GM21825 (cell line): ENCODE measurements at regions not wholly inside any gene's neighbourhood (a gene's known extent, or its start where the extent isn't known, plus 50 kb on each side); places are given as distances from the start of the nearest gene placed in this dataset.
"Not testable (repeated sequence)": the region's sequence is repeated elsewhere in the genome, so short reads cannot be mapped to it uniquely, and the experiment has no call there.

Experiments
- ATAC-seq: cut with Tn5 transposase; IDR thresholded peaks from one replicate; pipeline ENCODE4 v1.9.1; 2021; ENCODE audit warnings: mild to moderate bottlenecking, moderate library complexity; ENCODE audit not compliant: unreplicated experiment

GRCh38 chr7:150045596-150045995 lies 171.8 kb downstream of the ATP6V0E2 start:
- not testable (repeated sequence) for ATAC-seq

- ATAC-seq, result not testable (repeated sequence)
Observed at GRCh38 chr7:150046290-150047194, 172.8 kb downstream of the ATP6V0E2 start.

- ATAC-seq, result not testable (repeated sequence)
Observed at GRCh38 chr7:150047329-150047728, 173.6 kb downstream of the ATP6V0E2 start.

GRCh38 chr7:150047772-150048171 lies 174.0 kb downstream of the ATP6V0E2 start:
- not testable (repeated sequence) for ATAC-seq

- ATAC-seq, result not testable (repeated sequence)
Observed at GRCh38 chr7:150048244-150049011, 174.7 kb downstream of the ATP6V0E2 start.

- not testable (repeated sequence) for ATAC-seq
Observed at GRCh38 chr7:150049012-150049655, 175.4 kb downstream of the ATP6V0E2 start.

GRCh38 chr7:150053396-150053795 lies 179.6 kb downstream of the ATP6V0E2 start:
- not testable (repeated sequence) for ATAC-seq

- ATAC-seq, result not testable (repeated sequence)
Observed at GRCh38 chr7:150054242-150054641, 180.5 kb downstream of the ATP6V0E2 start.

- ATAC-seq, result peak; percentile 98
Observed at GRCh38 chr7:150060259-150061221, 186.8 kb downstream of the ATP6V0E2 start.

GRCh38 chr7:150063195-150063594 lies 189.4 kb downstream of the ATP6V0E2 start:
- not testable (repeated sequence) for ATAC-seq

GRCh38 chr7:150069555-150070313 lies 196.0 kb downstream of the ATP6V0E2 start:
- ATAC-seq, result not testable (repeated sequence)

- not testable (repeated sequence) for ATAC-seq
Observed at GRCh38 chr7:150077543-150077942, 203.8 kb downstream of the ATP6V0E2 start.

GRCh38 chr7:150081865-150082264 lies 208.1 kb downstream of the ATP6V0E2 start:
- ATAC-seq, result not testable (repeated sequence)

- not testable (repeated sequence) for ATAC-seq
Observed at GRCh38 chr7:150084724-150085123, 211.0 kb downstream of the ATP6V0E2 start.

GRCh38 chr7:150087478-150087877 lies 213.7 kb downstream of the ATP6V0E2 start:
- not testable (repeated sequence) for ATAC-seq

GRCh38 chr7:150089139-150089538 lies 215.4 kb downstream of the ATP6V0E2 start:
- ATAC-seq, result not testable (repeated sequence)

GRCh38 chr7:150090776-150091175 lies 217.0 kb downstream of the ATP6V0E2 start:
- ATAC-seq, result not testable (repeated sequence)

GRCh38 chr7:150093897-150094296 lies 220.1 kb downstream of the ATP6V0E2 start:
- ATAC-seq, result not testable (repeated sequence)
